HG03520 (cell line): ENCODE measurements at regions not wholly inside any gene's neighbourhood (a gene's known extent, or its start where the extent isn't known, plus 50 kb on each side); places are given as distances from the start of the nearest gene placed in this dataset.

Experiments
- ATAC-seq: cut with Tn5 transposase; IDR thresholded peaks from one replicate; pipeline ENCODE4 v1.9.1; 2021; ENCODE audit warnings: mild to moderate bottlenecking, moderate library complexity; ENCODE audit not compliant: unreplicated experiment

DNA sequence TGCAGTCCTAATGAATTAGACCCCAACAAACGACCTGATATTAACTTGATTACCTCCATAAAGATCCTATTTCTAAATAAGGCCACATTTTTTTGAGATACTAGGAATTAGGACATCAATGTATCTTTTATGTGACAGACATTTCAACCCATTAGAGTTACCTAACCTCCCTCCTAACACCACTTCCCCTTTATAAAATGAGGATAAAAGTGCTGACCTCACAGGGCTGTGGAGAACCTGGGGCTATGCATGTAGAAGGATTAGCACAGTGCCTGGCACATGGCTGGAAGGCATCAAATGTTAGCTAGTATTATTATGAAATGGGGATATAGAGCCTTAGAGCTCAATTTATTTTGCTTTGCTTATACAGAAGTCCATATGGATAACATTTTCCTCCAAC is 53.5 kb upstream of the LRRN1 start:
- ATAC-seq, result no peak

DNA sequence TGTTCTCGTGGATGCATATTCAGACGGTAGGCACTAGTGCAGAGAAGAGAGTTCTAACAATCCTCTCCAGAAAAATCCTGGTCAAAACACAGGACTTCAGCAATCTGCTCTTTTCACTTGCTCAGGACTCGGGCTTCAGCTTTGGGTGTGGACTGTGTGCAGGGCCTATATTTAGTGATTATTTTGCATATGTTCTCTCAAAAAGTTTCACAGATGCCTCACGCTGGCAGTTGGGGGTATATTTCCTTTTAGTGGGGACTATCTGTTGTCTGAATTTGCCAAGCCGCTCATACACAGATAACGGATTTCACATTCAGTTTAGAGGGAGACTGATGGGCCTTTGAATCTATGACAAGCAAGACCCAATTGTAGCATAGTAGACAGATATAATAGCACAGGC is 54.4 kb upstream of the LRRN1 start:
- no peak for ATAC-seq

DNA sequence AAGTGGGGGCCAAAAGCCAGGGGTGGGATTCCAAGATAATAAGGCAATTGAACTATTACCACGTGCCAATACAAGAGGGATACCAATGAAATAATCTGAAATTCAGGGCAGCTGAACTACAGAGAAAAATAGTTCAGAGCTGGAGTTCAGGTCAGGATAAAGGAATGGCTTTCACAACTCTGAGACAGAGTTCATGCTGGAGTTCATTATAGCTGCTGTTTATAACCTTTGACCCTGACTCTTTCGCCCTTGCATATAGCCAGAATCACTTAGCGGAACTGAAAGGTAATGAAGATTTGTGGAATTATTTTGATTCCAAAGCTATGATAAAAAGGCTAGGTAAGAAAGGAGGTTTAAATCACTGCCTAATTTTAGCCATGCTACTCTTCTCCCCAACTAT is 55.5 kb upstream of the LRRN1 start:
- ATAC-seq, result no peak

DNA sequence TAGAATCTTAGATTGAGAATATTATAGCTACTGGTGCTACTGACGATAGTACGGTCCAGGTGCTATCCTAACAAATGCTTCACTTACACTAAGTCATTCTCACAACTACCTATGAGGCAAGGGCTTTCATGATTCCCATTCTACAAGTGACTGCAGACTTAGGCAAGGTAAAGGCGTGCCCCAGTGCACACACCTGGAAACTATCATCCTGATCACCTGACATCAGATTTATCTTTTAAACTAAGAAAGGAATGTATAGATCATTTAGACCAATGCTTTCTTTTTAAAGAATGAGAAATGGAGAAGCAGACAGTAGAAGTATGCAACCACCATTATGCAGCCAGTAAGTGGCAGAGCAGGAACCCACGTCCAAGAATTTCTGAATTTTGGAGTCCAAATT is 59.2 kb upstream of the LRRN1 start:
- ATAC-seq, result no peak

DNA sequence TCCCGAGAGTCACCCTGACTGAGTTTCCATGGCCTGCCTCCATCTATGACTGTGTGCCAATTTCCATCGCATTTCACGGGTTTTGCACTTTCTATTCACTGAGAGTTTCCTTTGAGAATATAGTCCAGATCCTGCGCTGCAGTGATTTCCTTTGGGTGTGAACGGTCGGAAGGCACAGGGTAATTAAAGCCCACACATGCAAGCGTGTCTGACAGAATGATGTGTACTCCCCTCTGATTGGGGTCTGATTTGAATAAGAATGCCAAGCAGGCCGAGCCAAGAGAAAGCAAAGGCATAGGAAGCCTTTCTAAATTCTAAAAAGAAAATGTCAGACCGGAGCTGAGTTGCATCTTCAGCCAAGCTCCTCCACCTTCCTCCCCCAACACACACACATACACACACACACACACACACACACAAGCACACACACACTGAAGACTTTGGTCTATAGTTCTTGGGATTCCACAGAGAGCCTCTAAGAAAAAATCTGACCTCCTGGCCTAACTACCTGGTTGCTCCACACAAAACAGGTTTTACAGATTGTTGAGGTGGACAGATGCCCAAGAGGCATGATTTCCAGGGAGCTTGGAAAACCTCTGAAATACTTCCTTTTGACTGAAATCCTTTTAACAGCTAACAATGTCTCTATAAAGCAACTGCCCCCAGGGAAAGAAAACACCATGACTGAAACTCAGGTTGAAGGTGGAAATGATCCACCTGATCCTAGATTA is 59.7 kb upstream of the LRRN1 start:
- no peak for ATAC-seq

DNA sequence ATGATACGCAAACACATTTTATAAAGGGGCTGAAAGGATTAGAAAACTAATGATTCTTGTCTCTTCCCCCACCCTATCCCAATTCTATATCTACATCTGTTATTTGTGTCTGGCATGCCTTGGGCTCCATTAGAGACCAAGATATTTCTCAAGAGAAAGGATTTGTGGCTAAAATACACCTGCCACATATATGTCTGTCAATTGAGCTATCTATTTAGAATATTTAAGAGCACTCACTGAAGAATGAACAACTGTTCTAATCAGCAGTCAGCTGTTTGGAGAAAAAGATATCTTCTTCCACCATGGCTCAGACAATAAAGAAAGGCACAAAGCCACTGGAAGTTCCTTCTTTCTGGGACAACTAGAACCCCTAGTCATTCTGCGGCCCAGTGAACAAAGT is 61.7 kb upstream of the LRRN1 start:
- ATAC-seq, result no peak

DNA sequence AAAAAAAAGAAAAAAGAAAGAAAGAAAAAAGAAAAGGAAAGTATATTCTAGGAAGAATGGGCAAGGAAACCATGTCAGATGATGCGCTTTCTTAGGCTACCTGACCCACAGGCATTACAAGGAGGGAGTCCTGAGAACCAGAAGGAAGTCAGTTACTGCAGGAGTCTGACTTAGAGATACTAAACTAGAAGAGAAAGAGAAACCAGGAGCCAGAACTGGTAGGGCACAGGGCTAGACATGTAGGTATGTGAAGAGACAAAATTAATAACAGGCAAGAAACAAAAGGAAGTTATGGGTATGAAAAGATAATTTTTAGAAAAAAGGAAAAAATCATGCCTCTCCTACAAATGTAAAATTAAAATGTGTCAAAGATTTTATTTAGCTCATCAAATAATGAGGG is 63.3 kb upstream of the LRRN1 start:
- ATAC-seq, result no peak

DNA sequence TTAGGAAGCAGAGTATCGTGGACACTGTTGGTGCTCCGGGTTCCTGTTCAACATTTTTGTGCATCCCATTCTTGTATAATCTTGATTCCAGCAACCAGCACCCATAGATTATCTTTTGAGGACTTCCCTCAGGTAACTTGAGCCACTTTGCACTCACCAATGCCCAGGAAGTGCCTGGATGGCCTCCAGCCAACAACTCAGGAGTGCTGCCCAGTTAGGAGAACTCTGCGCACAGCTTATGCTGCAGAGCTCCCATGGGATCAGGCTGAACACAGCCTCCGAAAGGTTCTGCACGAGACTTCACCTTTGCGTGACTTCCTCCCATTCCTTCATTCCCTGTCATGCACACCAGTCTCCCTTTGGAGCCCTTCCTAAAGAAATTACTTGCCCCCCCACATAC is 64.3 kb upstream of the LRRN1 start:
- no peak for ATAC-seq

DNA sequence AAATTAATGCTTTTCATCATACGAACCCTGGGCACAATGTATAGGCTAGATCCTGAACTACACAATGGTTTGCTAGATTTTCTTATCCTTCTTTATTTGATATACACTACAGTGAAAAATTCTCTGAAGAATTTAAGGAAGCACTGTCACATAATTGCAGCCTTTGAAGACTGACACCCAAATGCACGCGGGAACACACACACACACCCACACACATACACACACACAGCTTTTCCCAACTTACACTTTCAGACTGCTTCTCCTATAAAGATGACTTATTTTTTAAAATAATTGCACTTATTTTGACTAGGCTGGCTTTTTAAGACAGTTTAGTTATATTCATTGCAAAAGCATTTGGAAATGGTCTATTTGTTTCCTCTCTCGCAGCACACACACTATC is 70.0 kb upstream of the LRRN1 start:
- ATAC-seq, result no peak

DNA sequence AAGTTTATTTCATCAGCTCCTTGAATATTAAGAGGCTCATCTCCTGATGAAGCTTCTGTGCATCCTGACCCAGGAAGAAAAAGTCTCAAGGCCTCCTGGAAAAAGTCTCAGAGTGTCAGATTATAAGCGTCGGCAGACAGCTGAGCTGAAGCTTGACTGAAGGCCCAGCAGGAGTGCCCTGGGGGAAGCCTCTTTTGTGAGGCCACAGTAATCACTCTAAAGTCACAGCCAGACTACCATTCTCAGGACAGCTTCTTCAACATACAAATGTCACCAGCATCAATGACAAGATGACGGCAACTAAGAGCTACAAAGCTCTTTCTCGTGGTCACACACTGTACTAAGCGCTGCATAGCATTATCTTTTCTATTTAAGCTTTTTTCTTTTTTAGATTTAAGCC is 72.7 kb upstream of the LRRN1 start:
- no peak for ATAC-seq

DNA sequence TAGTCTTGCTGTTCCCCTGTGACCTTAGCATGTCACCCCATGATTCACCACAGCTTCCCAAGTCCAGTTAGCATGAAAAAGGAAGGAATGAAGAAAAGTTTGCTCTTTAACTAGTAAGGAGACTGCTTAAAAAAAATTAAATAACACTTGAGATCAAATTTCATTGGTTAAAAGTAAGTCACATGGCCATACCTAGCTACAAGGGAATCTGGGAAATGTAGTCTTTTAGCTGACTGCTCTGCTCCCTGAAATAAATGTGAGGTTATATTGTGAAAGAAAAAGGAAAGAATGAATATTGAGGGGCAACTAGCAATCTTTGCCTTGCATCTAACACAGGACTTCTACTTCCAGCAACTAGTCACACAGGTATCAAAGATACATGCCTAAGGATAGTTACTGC is 84.7 kb upstream of the LRRN1 start:
- ATAC-seq, result no peak

DNA sequence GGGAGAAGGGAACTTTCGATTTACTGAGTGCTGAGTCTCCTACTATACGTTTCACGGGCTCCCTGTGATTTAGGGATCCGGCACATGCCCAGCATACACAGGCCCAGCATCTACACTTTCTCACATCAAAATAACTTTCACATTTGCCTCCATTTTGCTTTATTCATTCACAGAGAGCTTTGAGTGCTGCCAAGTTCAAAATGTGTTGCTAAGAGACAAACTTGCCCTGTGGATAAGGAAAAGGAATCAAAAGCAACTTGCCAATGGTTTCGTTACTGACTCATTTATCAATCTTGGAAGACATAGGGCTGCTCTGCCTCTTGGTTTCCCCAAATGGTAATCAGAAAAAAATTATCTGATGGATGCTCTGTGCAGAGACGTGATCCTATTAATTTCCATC is 86.3 kb upstream of the LRRN1 start:
- ATAC-seq, result no peak

DNA sequence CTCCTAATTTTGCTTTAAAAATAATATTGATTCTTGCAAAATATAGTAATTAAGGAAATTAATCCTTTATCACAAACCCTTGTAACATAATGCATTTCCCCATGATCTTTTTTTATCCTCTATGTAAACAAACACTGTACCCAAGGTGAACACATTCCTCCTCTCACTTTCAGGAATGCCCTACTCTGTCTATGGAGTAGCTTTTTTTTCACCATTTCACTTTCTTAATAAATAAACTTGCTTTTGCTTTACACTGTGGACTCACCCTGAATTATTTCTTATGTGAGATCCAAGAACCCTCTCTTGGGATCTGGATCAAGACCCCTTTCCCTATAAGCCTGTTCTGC is 90.5 kb upstream of the LRRN1 start:
- no peak for ATAC-seq

DNA sequence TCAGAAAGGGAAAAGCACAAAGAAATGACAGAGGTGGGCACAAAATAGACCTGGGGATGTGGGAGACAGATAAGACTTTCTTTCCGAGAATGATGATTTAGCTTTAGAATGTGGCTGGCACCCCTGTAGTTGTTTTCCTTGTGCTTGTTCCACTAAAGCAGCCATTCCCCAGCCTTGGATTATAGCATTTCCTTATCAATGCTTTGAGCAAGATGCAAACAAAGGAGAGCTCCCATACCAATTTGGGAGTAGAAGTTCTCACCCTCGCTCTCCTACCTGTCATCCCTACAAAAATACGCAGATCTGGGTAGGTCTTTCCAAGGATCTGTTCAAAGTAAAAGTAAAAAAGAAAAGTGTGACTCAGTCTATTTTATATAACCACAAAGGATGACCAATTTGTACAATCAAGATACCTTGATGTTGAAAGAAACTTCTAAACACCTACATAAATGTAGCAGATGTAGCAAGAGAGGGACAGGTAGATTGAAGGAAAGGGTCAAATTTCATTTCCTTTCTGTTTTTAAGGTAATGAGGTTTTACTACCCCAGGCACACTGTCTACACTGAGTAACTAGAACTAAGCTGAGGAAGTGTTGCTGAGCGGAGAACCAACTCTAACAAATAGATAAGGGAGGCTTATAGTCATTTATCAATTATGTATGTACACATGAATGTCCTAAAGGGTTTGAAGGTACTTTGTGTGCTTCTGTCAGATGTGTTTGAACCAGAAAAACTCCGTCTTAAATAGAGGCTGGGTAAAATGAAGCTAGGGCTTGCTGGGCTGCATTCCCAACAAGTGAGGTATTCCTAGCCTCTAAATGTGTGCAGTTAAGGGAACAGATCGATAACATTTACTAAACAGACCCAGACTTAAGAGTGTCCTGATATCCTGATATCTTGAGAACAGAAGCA is 91.1 kb upstream of the LRRN1 start:
- ATAC-seq, result no peak

DNA sequence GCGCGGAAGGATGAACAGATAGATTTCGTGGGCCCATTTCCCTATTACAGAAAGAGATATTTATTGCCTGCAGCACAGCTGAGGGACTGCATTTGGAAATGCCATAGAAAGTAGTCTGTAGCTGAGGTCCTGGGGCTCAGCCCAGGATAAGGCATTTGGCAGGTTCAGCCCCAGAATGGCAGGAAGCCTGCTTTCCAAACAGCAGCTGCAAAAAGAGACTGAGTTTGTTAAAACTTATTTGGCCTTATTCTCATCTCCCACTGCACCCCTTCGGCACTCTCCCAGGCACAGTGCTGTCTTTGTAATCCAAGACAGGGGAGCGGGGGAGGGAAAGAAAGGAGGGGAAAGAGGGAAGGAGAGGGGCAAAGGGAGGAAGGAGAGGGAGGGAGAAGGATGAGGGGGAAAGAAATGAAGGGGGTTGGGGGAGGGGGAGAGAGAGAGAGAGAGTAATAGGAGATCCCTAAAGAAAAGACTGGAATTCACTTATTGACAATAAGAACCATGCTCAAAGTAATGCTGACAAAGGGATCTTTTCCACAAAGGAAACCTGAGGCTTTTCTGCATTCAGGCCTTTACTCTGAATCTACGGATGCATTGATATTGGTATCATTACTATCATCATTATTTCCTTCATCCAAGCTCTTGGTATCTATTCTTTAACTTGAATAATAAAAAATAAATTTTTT is 94.0 kb upstream of the LRRN1 start:
- no peak for ATAC-seq

DNA sequence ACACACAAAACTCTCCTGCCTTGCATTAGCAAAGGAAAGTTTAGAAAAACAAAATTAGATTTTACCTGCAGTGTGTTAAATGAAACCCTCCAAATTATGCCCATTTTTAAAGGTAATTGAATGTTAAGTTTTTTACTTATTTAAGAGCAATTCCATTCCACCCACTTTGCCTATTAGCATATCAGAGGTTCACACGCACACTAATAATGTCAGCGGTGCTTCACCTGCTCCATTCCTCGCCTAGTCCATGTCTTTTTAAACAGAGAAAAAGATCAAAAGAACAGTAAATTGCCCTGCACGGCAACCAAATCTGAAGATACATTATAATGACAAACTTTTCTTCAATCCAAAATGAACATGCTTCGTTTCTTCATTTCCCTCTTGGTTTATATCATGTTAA is 97.3 kb upstream of the LRRN1 start:
- ATAC-seq, result no peak

DNA sequence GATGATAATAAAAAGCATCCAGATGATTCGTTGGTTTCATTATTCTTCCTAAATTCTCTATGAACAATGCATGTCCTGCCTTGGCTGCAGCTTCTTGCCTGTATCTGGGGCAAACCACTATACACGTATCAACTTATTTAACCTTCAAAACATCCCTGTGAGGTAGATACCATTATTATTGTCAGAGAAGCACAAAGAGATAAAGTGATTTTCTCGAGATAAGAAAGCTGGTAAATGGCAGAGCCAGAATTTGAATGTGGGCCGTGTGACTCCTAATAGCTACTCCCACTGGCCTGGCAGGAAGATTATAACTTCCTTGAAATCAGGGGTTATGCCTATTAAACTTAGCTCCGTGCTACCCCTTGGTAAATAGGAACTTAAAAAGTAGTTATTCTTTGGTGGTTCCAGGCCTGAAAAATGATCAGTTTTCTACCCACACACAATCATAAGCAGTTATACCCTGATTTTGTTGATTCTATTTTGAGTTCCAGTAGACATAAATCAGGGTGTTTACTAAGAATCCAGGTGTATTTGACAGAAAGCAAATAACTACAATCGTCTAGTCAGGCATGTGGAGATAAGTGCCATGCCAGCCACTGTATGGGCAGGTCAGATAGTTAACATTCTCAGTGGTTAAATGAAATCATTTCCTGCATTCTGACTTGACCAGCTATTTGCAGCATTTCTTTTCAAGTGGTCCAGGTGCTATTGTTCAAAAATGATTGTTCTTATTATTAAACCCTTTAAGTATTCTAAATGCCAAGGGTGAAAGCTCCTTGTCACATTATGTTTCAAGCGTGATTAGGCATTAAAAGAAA is 99.2 kb upstream of the LRRN1 start:
- ATAC-seq, result no peak

DNA sequence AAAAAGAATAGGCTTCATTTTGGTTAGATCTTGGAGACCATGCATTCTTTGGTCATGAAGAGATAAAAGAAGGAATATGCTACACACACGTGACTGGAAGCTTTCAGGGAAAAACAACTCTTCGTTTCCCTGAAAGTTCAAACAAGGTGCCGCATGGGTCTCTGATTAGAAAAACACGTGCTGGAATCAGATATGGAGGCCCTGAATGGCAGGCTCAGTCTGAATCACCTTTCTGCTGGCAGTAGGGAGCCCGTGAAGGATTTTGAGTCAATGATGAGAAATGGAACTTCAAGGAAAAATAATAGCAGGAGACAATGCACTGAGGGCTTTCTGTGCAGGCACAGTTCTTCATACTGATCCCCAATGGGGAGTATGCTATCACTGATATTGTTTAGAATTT is 99.8 kb upstream of the LRRN1 start:
- ATAC-seq, result no peak

DNA sequence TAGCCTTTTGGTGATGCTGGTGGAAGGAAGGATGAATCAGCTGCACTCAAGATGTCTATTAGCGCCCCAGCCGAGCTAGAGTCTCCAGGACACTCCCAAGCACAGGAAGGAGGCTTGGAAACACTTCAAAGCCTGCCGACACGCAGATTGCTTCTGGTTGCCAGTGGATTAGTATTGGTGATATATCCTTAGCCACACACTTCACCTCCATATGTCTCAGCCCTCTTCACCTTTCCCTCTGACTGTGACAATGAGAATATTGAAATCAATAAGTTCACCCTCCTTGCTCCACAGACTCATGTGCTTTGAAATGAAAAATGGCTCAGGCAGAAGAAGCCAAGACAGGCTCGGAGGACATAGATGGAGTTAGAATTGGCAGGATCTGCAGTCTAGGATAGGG is 102.9 kb upstream of the LRRN1 start:
- no peak for ATAC-seq

DNA sequence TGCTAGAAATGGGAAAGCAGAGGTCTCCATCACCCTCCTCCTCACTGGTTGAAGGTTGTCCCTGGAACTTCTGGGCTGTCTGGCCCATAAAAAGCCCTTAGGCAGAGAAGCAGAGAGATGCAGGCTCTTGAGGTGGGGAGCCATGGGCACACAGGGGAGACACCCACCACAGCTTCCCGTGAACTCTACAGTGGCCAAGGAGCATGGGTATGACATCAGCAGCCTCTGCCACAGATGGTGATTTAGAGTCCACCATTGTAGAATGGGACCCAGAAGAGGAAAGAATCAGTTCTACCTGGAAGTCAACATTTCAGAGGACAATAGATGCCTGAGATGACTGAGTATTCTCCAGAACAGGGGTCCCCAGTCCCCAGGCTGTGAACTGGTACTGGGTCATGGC is 105.6 kb upstream of the LRRN1 start:
- ATAC-seq, result no peak
